ENCODE measurements at regions not wholly inside any gene's neighbourhood (a gene's known extent, or its start where the extent isn't known, plus 50 kb on each side); places are given as distances from the start of the nearest gene placed in this dataset.
A peak's percentile ranks its signal among the peaks of the same experiment; 100 is the strongest.

DNA sequence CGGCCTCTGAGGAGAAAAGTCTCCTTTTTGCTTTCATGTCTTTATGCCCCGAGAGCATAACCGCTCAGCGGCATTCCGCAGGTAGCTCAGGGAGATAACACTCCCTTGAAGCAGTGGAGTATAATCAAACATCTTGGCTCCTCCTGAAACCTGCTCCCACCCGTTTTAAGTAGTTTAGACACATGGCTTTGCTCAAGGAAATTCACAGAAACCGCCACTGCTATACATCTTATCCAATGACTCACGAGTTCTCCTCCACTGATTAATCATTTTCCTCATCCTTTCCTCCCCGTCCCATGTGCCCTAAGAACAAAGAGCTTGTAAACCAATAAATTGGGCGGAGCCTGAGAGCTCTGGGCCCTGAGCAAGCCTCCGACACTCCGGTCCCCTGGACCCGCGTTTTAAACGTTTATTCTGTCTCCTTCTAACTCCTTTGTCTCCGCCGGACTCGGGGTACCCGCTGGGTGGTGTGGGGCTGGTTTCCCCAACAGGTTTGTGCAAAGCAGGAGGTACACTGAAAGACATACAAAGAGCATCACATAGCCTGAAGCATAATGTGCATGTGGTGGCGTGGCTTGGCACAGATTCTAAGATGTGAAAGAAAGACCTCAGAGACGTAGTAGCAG is 401.2 kb downstream of the TLL1 start:
- DNase-seq (ENCODE audit: low read depth) = no peak

DNA sequence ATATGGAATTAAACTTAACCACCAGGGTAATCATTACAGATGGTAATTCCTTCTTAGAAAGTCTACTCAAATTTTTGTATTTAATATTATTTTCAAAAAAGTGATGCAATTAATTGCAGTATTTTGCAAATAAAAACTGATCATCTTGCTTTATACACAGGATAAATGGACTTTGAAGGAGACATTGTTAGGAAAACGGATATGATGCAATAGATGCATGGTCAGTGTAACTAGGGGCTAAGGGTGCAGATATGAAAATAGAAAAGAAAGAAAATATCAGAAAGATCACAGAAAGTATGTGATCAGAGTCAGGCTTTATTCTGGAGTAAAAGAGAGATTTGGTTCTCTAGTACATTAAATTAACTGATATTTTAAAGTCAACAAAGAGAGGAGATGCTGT is 401.7 kb downstream of the TLL1 start:
- DNase-seq (ENCODE audit: low read depth) = no peak

DNA sequence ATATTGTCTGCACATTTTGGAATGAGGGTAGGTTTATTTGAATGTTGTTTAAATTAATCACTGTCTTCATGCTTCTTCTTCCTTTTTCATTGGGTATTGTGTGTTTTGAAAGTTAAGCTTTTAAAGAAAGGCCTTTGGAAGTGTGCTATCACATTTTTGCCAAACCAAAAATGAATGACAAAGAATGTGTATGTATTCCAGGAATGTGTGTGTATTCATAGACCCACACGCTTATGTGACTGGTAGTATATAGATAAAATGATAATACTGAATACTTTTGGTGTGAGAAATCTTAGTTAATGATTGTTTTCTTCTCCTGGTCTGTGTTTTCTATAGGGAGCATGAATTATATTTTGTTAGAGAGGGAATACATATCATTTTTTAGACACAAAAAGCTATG is 404.4 kb downstream of the TLL1 start:
- DNase-seq (ENCODE audit: low read depth) = no peak

DNA sequence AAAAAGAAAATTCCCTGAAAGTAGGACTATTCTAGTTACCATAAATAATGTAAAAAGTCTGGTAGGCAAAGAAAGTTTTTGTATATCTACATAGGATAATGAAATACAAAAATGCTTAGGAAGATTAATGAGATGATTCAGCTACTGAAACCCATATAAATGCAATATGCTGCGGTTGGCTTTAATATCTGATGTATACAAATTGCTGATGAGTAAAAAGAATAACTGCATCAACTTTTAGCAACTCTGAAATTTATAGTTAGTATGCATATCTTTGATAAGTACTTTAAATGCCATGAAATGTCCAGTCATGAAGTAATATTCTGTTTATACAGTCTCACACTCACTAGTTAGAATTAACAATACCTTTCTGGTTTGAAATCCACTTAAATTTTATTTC is 404.8 kb downstream of the TLL1 start:
- DNase-seq (ENCODE audit: low read depth) = no peak

DNA sequence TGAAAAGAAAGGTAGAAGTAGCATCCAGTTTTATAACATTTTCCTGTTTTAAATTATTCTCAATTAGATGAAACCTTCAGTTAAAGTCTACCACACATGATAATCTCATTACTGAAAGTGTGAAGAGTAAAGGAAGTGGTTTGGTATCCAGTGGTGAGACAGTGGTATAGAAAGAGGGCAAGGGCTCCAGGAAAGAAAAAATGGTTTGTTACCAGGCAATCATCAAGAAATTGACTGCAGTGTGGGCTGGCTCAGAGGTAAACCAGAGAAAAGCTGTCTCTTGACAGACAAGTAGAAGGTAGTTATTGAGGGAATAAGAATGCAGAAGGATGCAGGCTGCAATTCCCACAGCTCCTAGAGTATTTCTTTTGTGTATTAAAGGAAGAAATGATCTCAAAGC is 406.2 kb downstream of the TLL1 start:
- DNase-seq (ENCODE audit: low read depth) = no peak

DNA sequence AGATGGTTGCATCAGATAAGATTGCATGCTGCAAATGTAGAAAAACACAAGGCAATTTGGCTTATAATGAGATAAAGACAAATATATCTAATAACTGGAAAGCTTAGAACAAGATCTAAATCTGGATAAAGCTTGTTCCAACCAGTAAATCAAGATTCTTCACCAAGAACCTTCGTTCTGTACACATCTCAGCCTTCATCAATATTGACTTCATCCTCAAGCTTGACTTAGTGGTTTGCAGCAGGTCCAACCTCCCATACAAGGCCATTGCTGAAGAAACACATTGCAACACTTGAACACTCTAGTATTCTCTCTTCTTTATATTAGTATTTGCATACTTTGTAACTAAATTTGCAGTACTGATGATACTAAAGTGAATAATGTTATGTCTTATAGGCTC is 407.6 kb downstream of the TLL1 start:
- DNase-seq (ENCODE audit: low read depth) = no peak

DNA sequence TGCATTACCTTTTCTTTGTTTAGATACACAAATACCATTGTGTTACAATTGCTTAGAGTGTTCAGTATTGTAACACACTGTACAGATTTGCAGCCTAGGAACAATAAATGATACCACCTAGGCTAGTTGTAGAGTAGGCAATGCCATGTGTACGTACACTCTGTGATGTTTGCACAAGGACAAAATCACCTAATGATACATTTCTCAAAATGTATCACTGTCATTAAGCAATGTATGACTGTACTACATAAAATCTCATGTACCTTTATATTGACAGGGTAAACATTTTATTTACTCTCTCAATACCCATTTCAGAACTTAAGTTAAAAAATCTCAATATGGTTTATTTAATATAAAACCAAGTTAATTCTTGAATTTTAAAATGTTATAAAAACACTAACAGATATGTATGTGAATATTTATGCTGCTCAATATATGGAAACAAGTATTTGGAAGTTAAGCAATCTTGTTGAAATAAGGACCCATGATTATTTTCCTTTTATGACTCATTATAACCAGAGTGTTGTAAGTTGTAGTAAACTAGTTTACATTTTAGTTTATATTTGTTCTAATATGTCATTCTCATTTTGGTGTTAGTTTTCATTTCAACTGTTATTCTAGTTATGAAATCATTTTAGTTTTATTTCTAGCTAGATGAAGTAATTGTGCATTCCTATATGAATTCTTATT is 409.2 kb downstream of the TLL1 start:
- no peak for DNase-seq (ENCODE audit: low read depth)

DNA sequence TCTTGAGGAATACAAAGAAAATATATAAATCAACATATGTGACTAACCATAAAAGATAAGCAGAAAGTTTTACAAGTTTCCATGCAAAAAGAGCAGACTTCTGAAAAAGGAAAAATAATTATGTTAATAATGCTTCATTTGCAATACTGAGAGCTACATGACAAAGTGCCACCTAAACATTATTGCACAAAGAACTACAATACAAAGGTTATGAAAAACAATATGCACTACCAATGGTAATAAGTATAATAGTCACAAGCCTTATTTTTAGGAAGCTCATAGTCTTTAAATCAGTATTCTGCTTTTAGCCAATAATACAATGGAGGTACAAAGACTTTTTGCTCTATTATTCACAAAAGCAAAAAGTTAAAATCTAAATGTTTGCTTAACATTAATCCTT is 411.2 kb downstream of the TLL1 start:
- no peak for DNase-seq (ENCODE audit: low read depth)

DNA sequence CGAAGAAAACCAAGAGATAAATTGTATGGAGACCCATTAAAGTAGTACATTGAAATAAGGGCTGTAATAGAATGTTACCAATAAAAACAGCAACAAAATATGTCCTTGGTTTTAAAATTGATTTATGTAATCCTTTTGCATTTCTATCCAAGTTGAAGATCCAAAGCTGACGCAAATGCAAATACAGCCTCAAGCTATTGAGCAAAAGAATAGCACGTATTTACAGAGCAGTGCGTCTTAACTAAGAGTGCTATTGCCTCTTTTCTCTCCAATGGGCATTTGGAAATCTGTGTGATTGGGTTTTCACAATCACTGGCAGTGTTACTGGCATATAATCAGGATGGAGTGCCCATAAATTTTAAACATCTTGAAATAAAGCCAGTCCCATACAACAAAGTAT is 417.4 kb downstream of the TLL1 start:
- no peak for DNase-seq (ENCODE audit: low read depth)

DNA sequence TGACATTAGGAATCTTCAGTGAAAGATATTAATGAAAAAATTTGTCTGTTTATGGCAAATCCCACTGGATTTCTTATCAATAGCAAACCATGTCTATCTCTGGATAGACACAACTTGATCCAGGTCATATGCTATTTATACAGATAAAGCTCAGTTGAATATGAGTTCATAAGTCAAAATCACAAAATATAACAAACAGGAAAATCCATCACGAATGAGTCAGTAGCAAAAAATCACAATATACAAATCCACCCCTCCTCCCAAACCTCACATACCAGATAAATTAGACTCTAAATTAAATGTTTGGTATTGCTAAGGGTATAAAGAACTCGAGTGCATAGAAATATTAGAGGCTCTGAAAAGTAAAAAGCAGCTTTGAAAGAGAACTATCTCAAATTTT is 420.5 kb downstream of the TLL1 start:
- no peak for DNase-seq (ENCODE audit: low read depth)

DNA sequence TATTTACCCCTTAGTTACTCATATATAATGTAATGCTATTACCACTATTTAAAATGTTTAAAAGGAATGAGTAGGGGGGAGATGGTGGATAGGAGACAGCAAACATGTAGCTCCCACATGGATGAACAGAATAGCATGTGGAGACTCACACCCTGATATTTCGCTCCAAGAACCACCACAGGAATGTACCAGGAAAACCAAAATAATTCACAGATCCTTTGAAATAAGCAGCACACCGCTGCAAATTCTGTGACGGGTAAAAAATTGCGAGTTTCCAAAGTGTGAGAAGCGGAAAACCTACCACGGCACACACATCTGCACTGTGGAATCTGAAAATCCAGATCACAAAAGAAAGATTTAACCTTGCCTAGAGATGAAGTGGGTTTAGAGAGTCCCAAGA is 428.2 kb downstream of the TLL1 start:
- DNase-seq (ENCODE audit: low read depth) = no peak

DNA sequence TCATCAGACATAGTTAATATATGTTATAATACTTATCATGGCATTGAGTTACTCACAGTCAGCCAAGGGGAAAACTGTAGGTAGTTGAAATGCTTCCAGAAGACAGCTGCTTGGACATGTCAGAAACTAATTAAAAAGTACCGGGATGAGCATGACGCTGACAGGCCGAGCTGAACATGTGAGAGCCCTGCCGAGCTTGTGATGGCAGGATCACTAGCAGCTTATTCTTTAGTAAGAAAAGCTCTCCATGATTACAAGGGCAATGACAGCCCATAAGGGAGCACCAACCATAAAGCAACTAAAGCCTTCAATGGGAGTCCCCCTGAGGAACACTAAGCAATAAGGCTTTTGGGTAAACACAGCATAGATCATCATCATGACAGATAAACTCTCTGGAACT is 435.6 kb downstream of the TLL1 start:
- DNase-seq (ENCODE audit: low read depth) = no peak

DNA sequence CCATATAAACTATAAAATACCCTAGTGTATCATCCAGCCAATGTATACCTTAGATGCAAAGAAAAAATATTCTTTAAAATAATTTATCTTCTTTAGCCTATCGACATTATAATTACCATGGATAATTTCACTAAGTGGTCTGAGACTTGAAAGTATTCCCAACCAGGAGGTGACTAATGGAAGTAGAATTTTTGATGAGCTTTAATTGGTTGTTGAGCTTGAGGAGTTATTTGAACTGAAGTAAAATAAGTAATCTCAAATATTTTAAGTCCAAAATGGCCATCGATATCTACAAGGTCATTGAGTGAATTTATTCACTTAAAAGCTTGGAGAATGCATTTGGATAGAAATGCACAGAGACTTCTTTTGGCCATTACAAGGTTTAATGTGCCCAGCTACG is 436.2 kb downstream of the TLL1 start:
- DNase-seq (ENCODE audit: low read depth) = no peak

DNA sequence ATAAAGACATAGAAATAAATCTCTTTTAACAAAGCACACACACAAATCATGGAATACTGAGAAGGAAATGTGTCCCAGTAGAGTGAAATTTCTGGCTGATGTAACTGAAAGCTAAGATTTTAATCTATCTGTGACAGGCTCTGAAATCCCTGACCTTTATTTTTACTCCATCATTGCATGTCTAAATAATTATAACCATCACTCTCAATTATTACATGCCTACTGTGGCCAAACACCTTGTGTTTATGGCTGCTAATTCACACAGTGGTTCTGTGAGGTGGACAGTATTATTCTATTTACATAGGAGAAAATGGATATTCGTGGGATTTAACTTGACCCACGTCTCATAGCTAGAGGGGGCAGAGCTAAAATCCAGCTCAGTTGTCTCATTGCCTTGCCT is 438.1 kb downstream of the TLL1 start:
- no peak for DNase-seq (ENCODE audit: low read depth)

DNA sequence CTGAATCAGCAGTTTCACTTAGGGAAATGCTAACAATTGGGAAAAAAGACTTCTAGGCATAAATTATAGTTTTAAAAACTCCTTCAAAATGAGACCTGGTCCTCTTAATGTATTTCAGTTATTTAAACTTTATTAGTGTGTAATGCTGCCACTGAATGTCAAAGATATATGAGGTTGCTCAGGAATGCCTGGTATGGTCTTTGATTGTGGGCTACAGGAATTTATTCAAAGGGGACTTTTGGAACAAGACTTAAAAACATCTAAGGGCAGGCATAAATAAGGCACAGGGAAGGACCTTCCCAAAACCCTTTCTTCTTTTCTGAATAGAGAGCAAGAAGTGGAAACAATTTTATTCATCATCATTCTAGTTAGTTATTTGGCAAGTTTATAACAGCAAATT is 439.1 kb downstream of the TLL1 start:
- DNase-seq (ENCODE audit: low read depth) = no peak

DNA sequence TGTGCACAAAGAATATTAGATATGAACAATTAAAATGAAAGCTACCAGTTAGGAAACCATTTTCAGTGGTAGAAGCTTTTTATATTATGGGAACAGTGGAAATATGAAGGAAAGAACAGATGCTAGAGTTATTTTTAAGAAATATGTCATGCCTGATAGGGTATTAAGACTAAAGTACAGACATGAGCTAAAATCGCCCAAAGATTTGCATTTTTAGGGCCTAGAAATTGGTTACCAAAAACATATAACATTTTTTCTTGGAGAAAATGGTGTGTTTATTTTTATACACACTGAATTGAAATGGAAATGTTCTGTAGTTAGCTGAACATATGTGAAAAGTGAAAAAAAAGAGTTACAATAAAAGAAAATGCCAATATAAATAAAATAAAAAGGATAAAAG is 441.9 kb downstream of the TLL1 start:
- no peak for DNase-seq (ENCODE audit: low read depth)

DNA sequence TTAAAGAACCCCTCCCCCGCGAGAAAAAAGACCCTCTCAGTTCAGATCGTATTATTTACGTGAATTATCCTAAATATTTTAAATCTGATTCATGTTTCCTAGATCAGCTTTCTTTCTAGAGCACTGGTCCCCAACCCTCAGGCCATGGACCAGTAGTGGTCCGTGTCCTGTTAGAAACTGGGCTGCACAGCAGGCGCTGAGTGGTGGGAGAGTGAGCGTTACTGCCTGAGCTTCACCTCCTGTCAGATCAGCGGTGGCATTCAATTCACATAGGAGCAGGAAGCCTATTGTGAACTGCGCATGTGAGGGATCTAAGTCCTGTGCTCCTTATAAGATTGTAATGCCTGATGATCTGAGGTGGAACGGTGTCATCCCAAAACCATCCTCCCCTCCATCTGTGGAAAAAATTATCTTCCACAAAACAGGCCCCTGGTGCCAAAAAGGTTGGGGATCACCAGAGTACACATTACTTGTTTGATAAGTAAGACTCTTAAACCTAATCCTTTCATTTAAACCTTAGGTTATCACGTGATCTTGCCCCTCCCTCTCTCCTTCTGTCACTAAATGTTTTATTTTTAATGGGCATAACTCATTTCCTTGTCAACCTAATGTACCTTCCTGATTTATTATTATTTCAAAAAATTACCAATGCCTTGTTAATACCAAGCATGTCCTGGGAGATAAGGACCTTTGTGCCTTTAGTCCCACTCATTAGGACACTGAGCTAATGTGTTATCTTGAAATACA is 442.9 kb downstream of the TLL1 start:
- DNase-seq (ENCODE audit: low read depth) = no peak

DNA sequence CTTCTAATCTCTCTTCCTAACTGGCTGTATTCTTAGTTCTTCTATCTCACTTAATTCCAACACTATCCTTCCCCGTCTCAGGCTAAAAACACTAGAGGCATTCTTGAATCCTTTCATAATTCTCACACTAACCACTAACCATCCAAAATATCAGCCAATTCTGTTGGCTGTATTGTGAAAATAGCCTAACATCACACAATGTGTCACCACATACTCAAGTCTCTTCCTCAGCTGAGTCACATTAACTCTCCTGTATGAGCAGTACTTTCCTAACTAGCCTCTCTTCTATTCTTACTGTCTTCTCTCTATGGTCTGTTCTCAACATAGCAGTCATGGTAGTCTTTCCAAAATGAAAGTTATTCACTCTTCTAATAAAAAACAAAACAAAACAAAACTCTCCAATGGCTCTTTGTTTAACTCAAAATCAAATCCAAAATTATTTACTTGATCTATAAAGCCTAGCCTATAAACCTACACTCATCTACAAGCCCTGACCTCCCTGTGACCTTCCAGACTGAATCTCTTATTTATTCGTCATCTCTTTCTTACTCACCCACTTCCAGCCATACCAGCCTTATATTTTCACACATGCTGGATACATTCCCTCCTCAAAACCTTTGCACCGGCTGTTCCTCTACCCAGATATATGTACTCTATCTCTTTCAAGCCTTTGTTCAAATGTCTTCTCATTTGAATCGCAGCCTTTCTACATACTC is 445.9 kb downstream of the TLL1 start:
- DNase-seq (ENCODE audit: low read depth) = no peak

DNA sequence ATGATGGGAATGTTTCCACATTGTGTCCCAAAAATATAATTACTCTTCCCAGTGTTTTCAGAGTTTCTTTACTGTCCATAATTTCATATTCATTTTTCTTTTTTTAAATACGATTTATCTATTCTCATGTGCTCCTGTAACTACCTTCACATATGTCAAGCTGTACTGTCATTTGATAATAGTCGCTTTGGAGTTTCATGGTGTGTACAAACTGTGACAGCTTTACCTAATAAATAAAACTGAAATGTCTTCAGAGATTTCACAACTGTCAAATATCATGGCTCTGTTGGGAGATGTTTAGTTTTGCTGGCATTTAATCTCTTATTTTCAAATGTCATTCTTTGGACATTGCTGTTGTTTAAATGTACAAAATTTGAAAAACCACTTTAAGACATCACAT is 450.2 kb downstream of the TLL1 start:
- no peak for DNase-seq (ENCODE audit: low read depth)

DNA sequence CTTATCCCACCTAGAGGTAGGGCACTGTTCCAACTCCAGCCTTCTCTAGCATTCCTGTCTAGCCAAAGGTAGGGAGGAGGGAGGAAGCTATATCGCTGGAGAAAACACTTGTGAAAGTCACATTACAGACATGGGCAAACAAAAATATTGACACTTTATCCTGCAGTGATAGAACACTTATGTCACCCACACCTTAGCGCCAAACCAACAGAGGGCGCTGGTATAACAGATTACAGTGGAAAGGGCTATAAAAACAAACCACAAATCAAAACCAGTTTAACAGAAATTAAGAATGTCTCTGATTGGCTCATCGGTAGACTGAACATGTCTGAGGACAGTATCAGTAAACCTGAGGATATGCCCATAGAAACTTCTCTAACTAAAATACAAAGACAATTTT is 451.3 kb downstream of the TLL1 start:
- DNase-seq (ENCODE audit: low read depth) = peak; percentile 24

DNA sequence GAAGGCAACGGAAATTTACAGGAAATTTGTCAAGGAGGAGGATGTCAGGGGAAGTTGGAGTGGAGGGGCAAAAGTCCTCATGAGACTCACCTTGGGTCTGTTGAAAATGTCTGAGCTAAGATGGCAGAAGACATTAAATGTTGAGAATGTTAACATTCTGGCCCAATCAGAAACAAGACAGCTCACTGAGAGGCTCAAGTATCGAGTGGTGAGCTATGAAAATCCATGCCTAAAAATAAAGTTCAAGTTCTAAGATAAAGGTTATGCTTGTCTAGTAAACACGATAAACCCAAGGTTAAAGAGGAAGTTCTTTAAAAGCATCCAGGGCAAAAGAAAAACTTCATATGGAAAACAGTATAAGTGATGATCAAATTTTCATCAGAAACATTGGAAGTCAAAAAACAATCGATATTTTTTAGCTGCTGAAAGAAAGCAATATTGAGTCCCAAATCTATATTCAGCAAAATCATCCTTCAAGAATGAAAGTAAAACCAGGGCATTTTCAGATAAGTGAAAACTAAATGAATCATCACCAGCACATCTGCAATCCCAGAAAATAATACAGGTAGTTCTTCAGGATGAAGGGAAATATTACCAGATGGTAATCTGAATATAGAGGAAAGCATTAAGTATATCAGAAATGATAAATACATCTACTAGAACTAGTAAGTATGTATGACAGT is 462.4 kb downstream of the TLL1 start:
- DNase-seq (ENCODE audit: low read depth) = no peak

DNA sequence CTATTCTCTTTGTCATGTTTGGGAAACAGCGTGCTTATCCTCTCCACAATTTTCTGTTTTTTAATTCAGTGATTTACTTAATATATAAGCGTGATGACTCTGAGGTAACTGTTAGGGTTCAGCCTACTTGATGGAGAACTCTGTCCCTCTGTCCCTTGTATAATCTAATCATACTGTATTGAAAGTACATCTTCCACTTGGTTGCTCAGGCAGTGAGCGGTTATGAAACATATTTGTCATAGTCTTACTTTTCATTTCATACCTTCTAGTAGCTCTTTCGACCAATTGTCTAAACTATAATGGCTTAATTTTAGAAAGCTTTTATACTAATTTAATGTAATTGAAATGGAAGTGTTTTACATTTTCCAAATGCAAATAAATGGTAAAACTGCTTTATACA is 469.0 kb downstream of the TLL1 start:
- no peak for DNase-seq (ENCODE audit: low read depth)
